Liver (tissue), 8 donors: ENCODE measurements at regions not wholly inside any gene's neighbourhood (a gene's known extent, or its start where the extent isn't known, plus 50 kb on each side); places are given as distances from the start of the nearest gene placed in this dataset.

ENCODE experiments used
- DNase-seq: peaks from one replicate; pipeline ENCODE4 v3.0.0-alpha.2; 2017; ENCODE audit warnings: low spot score
- H3K27ac ChIP-seq, 2 donors: one replicate each; pipeline ENCODE4 v1.7.0; 2013; ENCODE audit warnings: inconsistent platforms in 2 of 2, low read length in 2 of 2, control low read depth in 1 of 2, low read depth in 1 of 2, mild to moderate bottlenecking in 1 of 2
- H3K27me3 ChIP-seq, 4 donors: one replicate each; pipeline versions ENCODE4 v1.6.1 to v1.7.0; 2013; ENCODE audit warnings: low read length in 3 of 4, inconsistent platforms in 1 of 4, mild to moderate bottlenecking in 1 of 4, moderate library complexity in 1 of 4; ENCODE audit not compliant: control insufficient read depth in 4 of 4, insufficient read depth in 4 of 4
- H3K36me3 ChIP-seq, 4 donors: one replicate each; pipeline versions ENCODE4 v1.6.1 to v1.7.0; 2013; ENCODE audit warnings: low read length in 3 of 4, mild to moderate bottlenecking in 3 of 4, low read depth in 1 of 4, moderate library complexity in 1 of 4; ENCODE audit not compliant: control insufficient read depth in 4 of 4, insufficient read depth in 3 of 4
- H3K4me1 ChIP-seq, 4 donors: one replicate each; pipeline versions ENCODE4 v1.6.1 to v1.7.0; 2013; ENCODE audit warnings: low read length in 3 of 4, mild to moderate bottlenecking in 3 of 4, moderate library complexity in 1 of 4; ENCODE audit not compliant: control insufficient read depth in 4 of 4, insufficient read depth in 4 of 4
- H3K4me3 ChIP-seq, 3 donors: one replicate each; pipeline versions ENCODE4 v1.6.1 to v1.7.0; 2013; ENCODE audit warnings: low read length in 3 of 3, control low read depth in 1 of 3, low read depth in 1 of 3, mild to moderate bottlenecking in 1 of 3
- H3K9ac ChIP-seq, 2 donors: one replicate each; pipeline ENCODE4 v1.7.0; 2013; ENCODE audit warnings: low read length in 2 of 2, mild to moderate bottlenecking in 2 of 2, moderate library complexity in 2 of 2, control low read depth in 1 of 2, low read depth in 1 of 2
- H3K9me3 ChIP-seq, 4 donors: one replicate each; pipeline versions ENCODE4 v1.6.1 to v1.7.0; 2013; ENCODE audit warnings: low read length in 3 of 4; ENCODE audit not compliant: control insufficient read depth in 4 of 4
- EGR1 ChIP-seq, 2 donors: IDR thresholded peaks; 2 replicates each; pipeline ENCODE4 v1.6.1; 2016 to 2018; ENCODE audit warnings: antibody characterized with exemption in 2 of 2, low read depth in 2 of 2
- FOXA1 ChIP-seq: IDR thresholded peaks from 2 replicates; pipeline ENCODE4 v1.6.1; 2016; ENCODE audit warnings: antibody characterized with exemption
- GABPA ChIP-seq, 2 donors: IDR thresholded peaks in 1 of 2; conservative IDR thresholded peaks in 1 of 2; 2 replicates each; pipeline ENCODE4 v1.6.1; 2016; ENCODE audit warnings: antibody characterized with exemption in 2 of 2, mild to moderate bottlenecking in 1 of 2, moderate library complexity in 1 of 2
- HNF4A ChIP-seq, 2 donors: conservative IDR thresholded peaks; 2 replicates each; pipeline ENCODE4 v1.6.1; 2016; ENCODE audit warnings: antibody characterized with exemption in 2 of 2, mild to moderate bottlenecking in 2 of 2
- HNF4G ChIP-seq: IDR thresholded peaks from 2 replicates; pipeline ENCODE4 v1.6.1; 2016; ENCODE audit warnings: antibody characterized with exemption
- JUND ChIP-seq, 2 donors: IDR thresholded peaks; 2 replicates each; pipeline ENCODE4 v1.6.1; 2016; ENCODE audit warnings: antibody characterized with exemption in 2 of 2
- NR2F2 ChIP-seq: IDR thresholded peaks from 2 replicates; pipeline ENCODE4 v1.6.1; 2016; ENCODE audit warnings: antibody characterized with exemption
- RAD21 ChIP-seq, 2 donors: IDR thresholded peaks; 2 replicates each; pipeline ENCODE4 v1.6.1; 2016; ENCODE audit warnings: antibody characterized with exemption in 2 of 2, mild to moderate bottlenecking in 2 of 2
- RXRA ChIP-seq, 2 donors: IDR thresholded peaks; 2 replicates each; pipeline ENCODE4 v1.6.1; 2017 to 2018; ENCODE audit warnings: antibody characterized with exemption in 2 of 2, mild to moderate bottlenecking in 1 of 2
- TAF1 ChIP-seq: conservative IDR thresholded peaks from 2 replicates; pipeline ENCODE4 v1.6.1; 2016; ENCODE audit warnings: antibody characterized with exemption, mild to moderate bottlenecking
- YY1 ChIP-seq: IDR thresholded peaks from 2 replicates; pipeline ENCODE4 v1.6.1; 2016; ENCODE audit warnings: antibody characterized with exemption, mild to moderate bottlenecking
- WGBS: extraction: QIAGEN DNeasy Blood & Tissue Kit; methylation state at CpG from one replicate; pipeline ENCODE4 v1.1.7; 2013; 5-methylcytosine and 5-hydroxymethylcytosine counted together
- TF ChIP-seq, protein P1 (sequence below): IDR thresholded peaks from 2 replicates; pipeline ENCODE4 v1.6.1; 2016; ENCODE audit warnings: antibody characterized with exemption
- TF ChIP-seq, protein P2 (sequence below): fragments of 150-350 bp; IDR thresholded peaks from 2 replicates; pipeline ENCODE4 v1.5.1; 2017; ENCODE audit warnings: improper control_type of control experiment, low read depth, low read length; ENCODE audit not compliant: missing input control
- TF ChIP-seq, protein P3 (sequence below): IDR thresholded peaks from 2 replicates; pipeline ENCODE4 v1.6.1; 2016; ENCODE audit warnings: antibody characterized with exemption, mild to moderate bottlenecking
- TF ChIP-seq, protein P4 (sequence below): IDR thresholded peaks from 2 replicates; pipeline ENCODE4 v1.6.1; 2016; ENCODE audit warnings: antibody characterized with exemption
- TF ChIP-seq, protein P5 (sequence below): IDR thresholded peaks from 2 replicates; pipeline ENCODE4 v1.6.1; 2016; ENCODE audit warnings: antibody characterized with exemption
- donor health status: healthy.
- donor health status: healthy.
- donor health status: healthy.
- donor health status: healthy.
- donor health status: healthy.

DNA sequence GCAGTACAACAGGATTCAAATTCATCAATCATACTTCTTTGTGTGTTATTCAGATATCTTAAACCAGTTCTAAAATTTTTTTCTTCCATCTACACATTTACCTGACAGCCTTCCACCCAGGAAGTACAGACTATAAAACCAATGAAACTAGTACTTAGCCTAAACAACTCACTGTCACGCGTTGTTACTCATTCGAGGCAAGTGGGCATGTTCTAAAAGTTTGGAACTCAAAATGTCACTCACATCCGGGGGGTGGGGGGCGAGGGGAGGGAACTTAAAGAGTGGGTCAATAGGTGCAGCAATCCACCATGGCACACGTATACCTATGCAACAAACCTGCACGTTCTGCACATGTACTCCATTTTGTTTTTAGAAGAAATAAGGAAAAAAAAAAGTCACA, 90.4 kb upstream of the PLEKHM1 start:
- H3K4me1 ChIP-seq = peaks cover 0 to 13% (median 5%) of the 10 kb centered on the region in 4 donors
- no peaks in the 10 kb centered on the region for H3K9me3 ChIP-seq
- H3K36me3 ChIP-seq = no peaks in the 10 kb centered on the region
- no peak for DNase-seq
- no peak overlapping the region for H3K4me3 ChIP-seq
- no peak overlapping the region for H3K27ac ChIP-seq
- TF ChIP-seq, protein P1, sequence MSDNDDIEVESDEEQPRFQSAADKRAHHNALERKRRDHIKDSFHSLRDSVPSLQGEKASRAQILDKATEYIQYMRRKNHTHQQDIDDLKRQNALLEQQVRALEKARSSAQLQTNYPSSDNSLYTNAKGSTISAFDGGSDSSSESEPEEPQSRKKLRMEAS = no peak
- TF ChIP-seq, protein P2, sequence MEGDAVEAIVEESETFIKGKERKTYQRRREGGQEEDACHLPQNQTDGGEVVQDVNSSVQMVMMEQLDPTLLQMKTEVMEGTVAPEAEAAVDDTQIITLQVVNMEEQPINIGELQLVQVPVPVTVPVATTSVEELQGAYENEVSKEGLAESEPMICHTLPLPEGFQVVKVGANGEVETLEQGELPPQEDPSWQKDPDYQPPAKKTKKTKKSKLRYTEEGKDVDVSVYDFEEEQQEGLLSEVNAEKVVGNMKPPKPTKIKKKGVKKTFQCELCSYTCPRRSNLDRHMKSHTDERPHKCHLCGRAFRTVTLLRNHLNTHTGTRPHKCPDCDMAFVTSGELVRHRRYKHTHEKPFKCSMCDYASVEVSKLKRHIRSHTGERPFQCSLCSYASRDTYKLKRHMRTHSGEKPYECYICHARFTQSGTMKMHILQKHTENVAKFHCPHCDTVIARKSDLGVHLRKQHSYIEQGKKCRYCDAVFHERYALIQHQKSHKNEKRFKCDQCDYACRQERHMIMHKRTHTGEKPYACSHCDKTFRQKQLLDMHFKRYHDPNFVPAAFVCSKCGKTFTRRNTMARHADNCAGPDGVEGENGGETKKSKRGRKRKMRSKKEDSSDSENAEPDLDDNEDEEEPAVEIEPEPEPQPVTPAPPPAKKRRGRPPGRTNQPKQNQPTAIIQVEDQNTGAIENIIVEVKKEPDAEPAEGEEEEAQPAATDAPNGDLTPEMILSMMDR = no peak
- TF ChIP-seq, protein P3, sequence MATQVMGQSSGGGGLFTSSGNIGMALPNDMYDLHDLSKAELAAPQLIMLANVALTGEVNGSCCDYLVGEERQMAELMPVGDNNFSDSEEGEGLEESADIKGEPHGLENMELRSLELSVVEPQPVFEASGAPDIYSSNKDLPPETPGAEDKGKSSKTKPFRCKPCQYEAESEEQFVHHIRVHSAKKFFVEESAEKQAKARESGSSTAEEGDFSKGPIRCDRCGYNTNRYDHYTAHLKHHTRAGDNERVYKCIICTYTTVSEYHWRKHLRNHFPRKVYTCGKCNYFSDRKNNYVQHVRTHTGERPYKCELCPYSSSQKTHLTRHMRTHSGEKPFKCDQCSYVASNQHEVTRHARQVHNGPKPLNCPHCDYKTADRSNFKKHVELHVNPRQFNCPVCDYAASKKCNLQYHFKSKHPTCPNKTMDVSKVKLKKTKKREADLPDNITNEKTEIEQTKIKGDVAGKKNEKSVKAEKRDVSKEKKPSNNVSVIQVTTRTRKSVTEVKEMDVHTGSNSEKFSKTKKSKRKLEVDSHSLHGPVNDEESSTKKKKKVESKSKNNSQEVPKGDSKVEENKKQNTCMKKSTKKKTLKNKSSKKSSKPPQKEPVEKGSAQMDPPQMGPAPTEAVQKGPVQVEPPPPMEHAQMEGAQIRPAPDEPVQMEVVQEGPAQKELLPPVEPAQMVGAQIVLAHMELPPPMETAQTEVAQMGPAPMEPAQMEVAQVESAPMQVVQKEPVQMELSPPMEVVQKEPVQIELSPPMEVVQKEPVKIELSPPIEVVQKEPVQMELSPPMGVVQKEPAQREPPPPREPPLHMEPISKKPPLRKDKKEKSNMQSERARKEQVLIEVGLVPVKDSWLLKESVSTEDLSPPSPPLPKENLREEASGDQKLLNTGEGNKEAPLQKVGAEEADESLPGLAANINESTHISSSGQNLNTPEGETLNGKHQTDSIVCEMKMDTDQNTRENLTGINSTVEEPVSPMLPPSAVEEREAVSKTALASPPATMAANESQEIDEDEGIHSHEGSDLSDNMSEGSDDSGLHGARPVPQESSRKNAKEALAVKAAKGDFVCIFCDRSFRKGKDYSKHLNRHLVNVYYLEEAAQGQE = no peak
- no peak for TF ChIP-seq TAF1
- TF ChIP-seq YY1 = no peak
- no peak for TF ChIP-seq NR2F2
- TF ChIP-seq, protein P4, sequence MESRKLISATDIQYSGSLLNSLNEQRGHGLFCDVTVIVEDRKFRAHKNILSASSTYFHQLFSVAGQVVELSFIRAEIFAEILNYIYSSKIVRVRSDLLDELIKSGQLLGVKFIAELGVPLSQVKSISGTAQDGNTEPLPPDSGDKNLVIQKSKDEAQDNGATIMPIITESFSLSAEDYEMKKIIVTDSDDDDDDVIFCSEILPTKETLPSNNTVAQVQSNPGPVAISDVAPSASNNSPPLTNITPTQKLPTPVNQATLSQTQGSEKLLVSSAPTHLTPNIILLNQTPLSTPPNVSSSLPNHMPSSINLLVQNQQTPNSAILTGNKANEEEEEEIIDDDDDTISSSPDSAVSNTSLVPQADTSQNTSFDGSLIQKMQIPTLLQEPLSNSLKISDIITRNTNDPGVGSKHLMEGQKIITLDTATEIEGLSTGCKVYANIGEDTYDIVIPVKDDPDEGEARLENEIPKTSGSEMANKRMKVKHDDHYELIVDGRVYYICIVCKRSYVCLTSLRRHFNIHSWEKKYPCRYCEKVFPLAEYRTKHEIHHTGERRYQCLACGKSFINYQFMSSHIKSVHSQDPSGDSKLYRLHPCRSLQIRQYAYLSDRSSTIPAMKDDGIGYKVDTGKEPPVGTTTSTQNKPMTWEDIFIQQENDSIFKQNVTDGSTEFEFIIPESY = no peak
- no peak for TF ChIP-seq EGR1 (IDR thresholded peaks at IDR 0.05; ENCODE audit: low read depth in 2 of 2)
- no peak for TF ChIP-seq FOXA1
- no peak for TF ChIP-seq HNF4A (conservative IDR thresholded peaks at IDR 0.05)
- TF ChIP-seq, protein P5, sequence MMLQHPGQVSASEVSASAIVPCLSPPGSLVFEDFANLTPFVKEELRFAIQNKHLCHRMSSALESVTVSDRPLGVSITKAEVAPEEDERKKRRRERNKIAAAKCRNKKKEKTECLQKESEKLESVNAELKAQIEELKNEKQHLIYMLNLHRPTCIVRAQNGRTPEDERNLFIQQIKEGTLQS = no peak
- TF ChIP-seq HNF4G = no peak
- TF ChIP-seq JUND (IDR thresholded peaks at IDR 0.05) = no peak
- TF ChIP-seq RXRA (IDR thresholded peaks at IDR 0.05) = no peak
- no peak overlapping the region for H3K9ac ChIP-seq
- 83% methylated on average over 7 of the region's 7 CpGs for WGBS
- H3K27me3 ChIP-seq = peaks cover 0 to 4% (median 0%) of the 10 kb centered on the region in 4 donors

DNA sequence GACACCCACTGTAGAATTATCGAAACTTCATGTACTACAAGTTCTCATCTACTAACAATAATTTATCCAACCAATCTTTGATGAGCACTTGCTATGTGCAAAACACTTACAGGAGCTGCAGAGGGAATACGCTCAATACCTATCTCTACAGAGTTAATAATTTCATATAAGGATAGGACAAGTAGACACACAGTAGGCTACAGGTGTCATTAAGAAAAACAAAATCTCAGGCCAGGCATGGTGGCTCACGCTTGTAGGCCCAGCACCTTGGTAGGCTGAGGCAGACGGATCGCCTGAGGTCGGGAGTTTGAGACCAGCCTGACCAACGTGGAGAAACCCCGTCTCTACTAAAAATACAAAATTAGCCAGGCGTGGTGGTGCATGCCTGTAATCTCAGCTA, 91.3 kb upstream of the PLEKHM1 start:
- no peak overlapping the region for H3K9ac ChIP-seq
- WGBS = 95% methylated on average over 9 of the region's 9 CpGs
- H3K9me3 ChIP-seq = no peaks in the 10 kb centered on the region
- no peak overlapping the region for H3K4me3 ChIP-seq
- no peak overlapping the region for H3K27ac ChIP-seq
- H3K4me1 ChIP-seq = peaks cover 0 to 13% (median 5%) of the 10 kb centered on the region in 4 donors
- DNase-seq = no peak
- H3K36me3 ChIP-seq = no peaks in the 10 kb centered on the region
- H3K27me3 ChIP-seq = peaks cover 0 to 4% (median 0%) of the 10 kb centered on the region in 4 donors
- TF ChIP-seq, protein P1 = no peak
- TF ChIP-seq JUND (IDR thresholded peaks at IDR 0.05) = no peak
- no peak for TF ChIP-seq NR2F2
- TF ChIP-seq, protein P2 = no peak
- TF ChIP-seq RAD21 (IDR thresholded peaks at IDR 0.05) = no peak
- no peak for TF ChIP-seq EGR1 (IDR thresholded peaks at IDR 0.05; ENCODE audit: low read depth in 2 of 2)
- TF ChIP-seq, protein P5 = no peak
- no peak for TF ChIP-seq GABPA (IDR thresholded peaks at IDR 0.05 in 1 of 2, conservative IDR thresholded peaks at IDR 0.05 in 1 of 2)
- no peak for TF ChIP-seq HNF4G
- TF ChIP-seq, protein P4 = no peak
- TF ChIP-seq HNF4A (conservative IDR thresholded peaks at IDR 0.05) = no peak
